Left lung (tissue), 4 donors: ENCODE measurements at regions not wholly inside any gene's neighbourhood (a gene's known extent, or its start where the extent isn't known, plus 50 kb on each side); places are given as distances from the start of the nearest gene placed in this dataset.

Source experiments
- ATAC-seq: fragments of 200-7000 bp; cut with Tn5 transposase; one replicate; pipeline ENCODE4 v1.9.1; 2020; ENCODE audit warnings: moderate library complexity
- DNase-seq, 4 donors: peaks; one replicate each; pipeline ENCODE4 v3.0.0-alpha.2; 2013 to 2020
- H3K27ac ChIP-seq, 2 donors: fragments of 200-600 bp; sonication (generic) in 1 of 2; one replicate each; pipeline versions ENCODE4 v1.5.0 to v1.8.0; 2020 to 2021
- H3K27me3 ChIP-seq, 2 donors: fragments of 200-600 bp; sonication (generic) in 1 of 2; one replicate each; pipeline versions ENCODE4 v1.5.0 to v1.8.0; 2020 to 2021
- H3K36me3 ChIP-seq, 2 donors: fragments of 200-600 bp; sonication (generic) in 1 of 2; one replicate each; pipeline versions ENCODE4 v1.5.0 to v1.8.0; 2020 to 2021
- H3K4me1 ChIP-seq, 2 donors: fragments of 200-600 bp; one replicate each; pipeline ENCODE4 v1.8.0; 2021
- H3K4me3 ChIP-seq, 2 donors: fragments of 200-600 bp; sonication (generic) in 1 of 2; one replicate each; pipeline versions ENCODE4 v1.5.0 to v1.8.0; 2020 to 2021; ENCODE audit warnings: mild to moderate bottlenecking in 1 of 2
- H3K9me3 ChIP-seq, 2 donors: fragments of 200-600 bp; sonication (generic) in 1 of 2; one replicate each; pipeline versions ENCODE4 v1.5.0 to v1.8.0; 2020 to 2021
- CTCF ChIP-seq, 2 donors: fragments of 200-600 bp; sonication (generic) in 1 of 2; IDR thresholded peaks; one replicate each; pipeline versions ENCODE4 v1.5.0 to v1.8.0; 2021; ENCODE audit warnings: antibody characterized with exemption in 2 of 2
- intact Hi-C, 2 donors: fragments of 100-400 bp; cut with DNase I; formaldehyde crosslinking; loops; one replicate each; pipeline versions ENCODE4 v1.11.2 to v1.14.2; 2022
- donor health status: DM: no; HTN: yes; CAD: no.
- donor health status: DM: no; HTN: no; CAD: no.

- Histone ChIP-seq H3K9me3 (no peaks in the 10 kb centered on the region), H3K27ac (no peak overlapping the region), H3K36me3 (no peaks in the 10 kb centered on the region), H3K27me3 (no peaks in the 10 kb centered on the region), H3K4me3 (no peak overlapping the region), H3K4me1 (no peaks in the 10 kb centered on the region)
- ATAC-seq (no peak), DNase-seq (no peak)
- TF ChIP-seq CTCF (IDR thresholded peaks at IDR 0.05) = no peak
- intact Hi-C loops = no loop called here
Measured at GRCh38 chr1:73930293-73930692, 267.7 kb downstream of the LRRIQ3 start.

- ATAC-seq (no peak), DNase-seq (no peak)
- intact Hi-C loops = no loop called here
- Histone ChIP-seq H3K9me3 (peaks cover 0 to 14% of the 10 kb centered on the region in 2 donors), H3K27ac (no peak overlapping the region), H3K4me3 (no peak overlapping the region), H3K4me1 (no peaks in the 10 kb centered on the region), H3K27me3 (no peaks in the 10 kb centered on the region), H3K36me3 (no peaks in the 10 kb centered on the region)
- TF ChIP-seq CTCF (IDR thresholded peaks at IDR 0.05) = no peak
Measured at GRCh38 chr1:73914951-73915350, 283.0 kb downstream of the LRRIQ3 start.

DNA sequence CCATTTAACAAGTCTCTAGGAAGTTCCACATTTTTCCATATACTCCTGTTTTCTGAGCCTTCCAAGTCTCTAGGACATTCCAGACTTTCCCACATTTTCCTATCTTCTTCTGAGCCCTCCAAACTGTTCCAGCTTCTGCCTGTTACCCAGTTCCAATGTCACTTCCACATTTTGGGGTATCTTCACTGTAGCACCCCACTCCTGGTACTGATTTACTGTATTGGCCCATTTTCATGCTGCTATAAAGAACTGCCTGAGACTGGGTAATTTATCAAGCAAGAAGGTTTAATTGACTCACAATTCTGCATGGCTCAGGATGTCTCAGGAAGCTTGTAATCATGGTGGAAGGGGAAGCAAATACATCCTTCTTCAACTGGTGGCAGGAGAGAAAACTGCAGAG lies 285.0 kb downstream of the LRRIQ3 start:
- intact Hi-C loops = no loop called here
- TF ChIP-seq CTCF (IDR thresholded peaks at IDR 0.05) = no peak
- ATAC-seq (no peak), DNase-seq (no peak)
- no peaks in the 10 kb centered on the region for H3K36me3 ChIP-seq
- H3K27me3 ChIP-seq = no peaks in the 10 kb centered on the region
- H3K9me3 ChIP-seq = peaks cover 0 to 14% of the 10 kb centered on the region in 2 donors
- H3K4me3 ChIP-seq = no peak overlapping the region
- H3K4me1 ChIP-seq = no peaks in the 10 kb centered on the region
- no peak overlapping the region for H3K27ac ChIP-seq

- DNase-seq = no peak
- ATAC-seq = no peak
- intact Hi-C loops = no loop called here
- peaks cover 0 to 14% of the 10 kb centered on the region in 2 donors for H3K9me3 ChIP-seq
- no peaks in the 10 kb centered on the region for H3K27me3 ChIP-seq
- TF ChIP-seq CTCF (IDR thresholded peaks at IDR 0.05) = no peak
- H3K4me1 ChIP-seq = no peaks in the 10 kb centered on the region
- H3K4me3 ChIP-seq = no peak overlapping the region
- no peaks in the 10 kb centered on the region for H3K36me3 ChIP-seq
- no peak overlapping the region for H3K27ac ChIP-seq
Measured at GRCh38 chr1:73911849-73912248, 286.1 kb downstream of the LRRIQ3 start.

DNA sequence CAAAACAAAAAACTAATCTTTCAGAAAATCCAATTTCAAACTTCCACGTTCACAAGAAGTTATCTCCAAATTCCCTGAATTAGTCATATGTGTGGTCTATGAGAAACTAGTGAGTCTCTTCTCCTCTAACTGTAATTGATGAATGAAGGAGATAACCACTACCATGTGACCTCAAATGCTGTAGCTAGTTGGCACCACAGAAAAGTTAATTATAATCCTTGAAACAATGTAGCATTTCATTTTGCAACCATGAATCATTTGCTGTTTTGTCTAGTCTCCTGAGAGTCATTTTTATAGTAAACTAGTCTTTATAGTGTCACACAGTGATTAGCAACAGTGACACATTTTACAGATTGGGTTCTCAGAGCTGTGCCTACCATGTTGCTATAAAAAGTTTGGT lies 287.5 kb downstream of the LRRIQ3 start:
- Histone ChIP-seq H3K4me1 (no peaks in the 10 kb centered on the region), H3K27me3 (no peaks in the 10 kb centered on the region), H3K4me3 (no peak overlapping the region), H3K9me3 (peaks cover 0 to 14% of the 10 kb centered on the region in 2 donors), H3K27ac (no peak overlapping the region), H3K36me3 (no peaks in the 10 kb centered on the region)
- no peak for DNase-seq
- intact Hi-C loops = no loop called here
- ATAC-seq = no peak
- TF ChIP-seq CTCF (IDR thresholded peaks at IDR 0.05) = no peak
